Right forelimb (tissue), 1 donor: ENCODE measurements at regions not wholly inside any gene's neighbourhood (a gene's known extent, or its start where the extent isn't known, plus 50 kb on each side); places are given as distances from the start of the nearest gene placed in this dataset.

Experiments used
- DNase-seq: peaks from one replicate; pipeline ENCODE4 v3.0.0-alpha.2; 2018

- DNase-seq: no peak
These were observed 183.8 kb downstream of the LMO4 start for GRCh38 chr1:87512431-87512830.

DNA sequence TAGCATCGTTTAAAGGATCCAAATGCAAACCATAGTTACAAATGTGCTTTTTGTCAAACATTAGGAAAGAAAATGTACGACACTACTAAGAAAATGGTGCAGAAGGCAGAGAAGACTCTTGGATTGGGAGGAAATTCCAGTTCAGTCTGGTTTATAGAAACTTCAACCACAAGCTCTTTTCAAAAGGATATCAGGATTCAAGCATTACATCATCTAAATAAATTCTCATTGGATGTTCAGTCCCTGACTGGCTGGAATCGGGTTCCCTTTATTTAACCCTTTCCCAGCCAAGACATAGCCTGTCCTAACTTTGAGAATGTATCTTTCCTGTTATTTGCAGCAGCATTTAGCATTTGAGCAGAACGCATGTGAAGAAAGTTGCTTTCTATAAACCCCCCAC, 184.6 kb downstream of the LMO4 start:
- DNase-seq: no peak

DNA sequence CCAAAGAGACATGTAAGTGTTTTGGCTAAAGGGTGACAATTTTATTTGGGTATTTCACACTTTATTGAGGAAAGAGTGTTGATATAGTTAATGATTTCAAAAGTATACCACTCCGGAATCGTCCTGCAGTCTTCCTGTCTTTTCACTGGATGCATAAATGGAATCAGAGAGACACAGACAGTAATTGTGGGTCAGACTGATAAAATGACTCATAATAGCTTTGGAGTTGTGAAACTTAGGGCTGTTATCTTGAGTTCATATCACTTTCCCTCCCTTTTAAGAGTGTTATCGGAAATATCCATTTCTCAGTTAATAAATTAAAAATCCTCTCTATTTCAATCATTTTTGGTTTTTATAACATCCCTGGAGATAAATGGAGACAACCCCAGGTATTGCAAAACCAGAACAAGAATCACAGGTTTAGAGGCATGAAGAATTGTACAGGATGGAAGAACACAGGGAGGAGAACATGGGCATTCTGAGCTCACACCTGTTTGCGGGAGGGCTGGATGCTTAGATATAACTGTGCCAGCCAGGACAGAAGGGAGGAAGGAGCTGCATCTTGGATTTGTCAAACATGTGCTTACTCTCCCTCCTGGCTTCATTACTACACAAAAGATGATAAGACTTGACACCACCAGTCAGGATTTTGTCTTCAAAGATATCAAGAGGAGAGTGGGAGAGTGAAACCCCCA, 185.4 kb downstream of the LMO4 start:
- no peak for DNase-seq

GRCh38 chr1:87515781-87516180, 187.1 kb downstream of the LMO4 start:
- DNase-seq: no peak

- no peak for DNase-seq
These were observed 190.1 kb downstream of the LMO4 start for GRCh38 chr1:87518794-87519193.

- no peak for DNase-seq
These were observed 192.8 kb downstream of the LMO4 start for GRCh38 chr1:87521452-87521851.

- DNase-seq: peak; percentile 54
These were observed 194.8 kb downstream of the LMO4 start for GRCh38 chr1:87523466-87523865.

GRCh38 chr1:87524021-87524754, 195.5 kb downstream of the LMO4 start:
- DNase-seq: no peak

GRCh38 chr1:87528754-87529517, 200.3 kb downstream of the LMO4 start:
- no peak for DNase-seq

DNA sequence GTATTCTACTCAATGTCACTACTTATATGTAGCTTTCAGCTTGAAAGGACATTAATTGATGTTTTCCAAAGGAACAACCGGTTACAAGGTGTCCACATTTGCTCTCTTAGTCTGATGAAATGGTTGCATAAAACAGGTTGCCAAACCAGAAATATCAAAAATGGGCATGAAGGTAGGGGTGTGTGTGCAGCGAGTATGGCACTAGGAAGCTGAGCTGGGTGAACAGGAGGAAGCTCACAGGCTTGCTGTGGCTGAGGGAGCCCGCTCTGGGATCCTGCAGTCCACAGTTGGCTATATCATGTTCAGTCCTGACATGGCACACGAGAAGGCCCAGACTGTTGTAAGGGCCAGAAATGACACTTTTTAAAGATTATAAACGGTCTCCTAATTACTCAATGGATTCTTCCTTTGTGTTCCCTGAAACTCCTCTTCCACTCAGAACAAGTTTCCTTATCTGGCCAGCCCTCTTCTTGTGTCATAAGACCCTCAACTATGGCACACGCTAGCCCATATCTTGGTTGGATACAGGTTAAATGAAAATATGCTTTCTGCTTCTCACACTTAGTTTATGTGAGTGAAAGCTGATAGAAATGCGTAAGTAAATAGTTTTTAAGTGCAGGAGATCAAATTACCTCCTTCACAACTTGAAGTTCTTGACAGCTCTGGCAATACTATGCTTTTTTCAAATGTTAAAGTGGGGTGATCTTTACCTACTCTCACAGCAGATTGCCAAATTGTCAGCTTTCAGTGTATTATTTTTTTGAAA, 201.5 kb downstream of the LMO4 start:
- no peak for DNase-seq

DNA sequence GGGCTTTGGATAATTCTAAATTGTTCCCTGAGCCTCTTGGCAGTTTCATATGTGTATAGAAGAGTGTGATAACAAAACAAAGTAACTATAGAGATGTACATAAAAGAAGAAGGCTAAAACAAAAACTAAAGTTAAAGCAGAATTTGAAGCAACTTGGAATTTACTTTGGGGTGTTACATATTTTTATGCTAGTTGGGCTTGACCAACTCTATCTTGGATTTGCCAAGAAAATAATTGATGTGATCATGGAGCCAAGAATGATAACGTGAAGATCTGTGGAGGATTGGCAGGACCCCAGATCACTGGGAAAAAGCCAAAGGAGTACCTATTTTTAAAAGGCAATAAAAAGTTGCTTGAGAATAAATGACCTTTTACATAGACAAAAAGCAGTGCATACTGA, 206.9 kb downstream of the LMO4 start:
- no peak for DNase-seq

DNA sequence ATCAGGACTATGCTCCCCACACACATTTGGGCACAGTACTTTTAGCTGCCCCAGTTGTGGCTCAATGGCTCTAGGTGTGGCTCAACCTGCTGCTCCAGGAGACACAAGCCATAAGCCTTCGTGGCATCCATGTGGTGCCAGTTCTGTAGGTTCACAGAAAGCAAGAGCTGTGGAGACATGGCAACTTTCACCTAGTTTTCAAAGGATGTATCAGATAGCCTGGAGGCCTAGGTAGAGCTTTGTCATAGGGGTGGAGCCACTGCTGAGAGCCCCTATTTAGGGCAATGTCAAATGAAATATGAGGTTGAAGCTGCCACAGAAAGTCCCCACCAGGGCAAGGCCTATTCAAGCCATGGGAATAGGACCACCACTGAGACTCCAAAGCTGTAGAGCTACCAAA, 210.5 kb downstream of the LMO4 start:
- no peak for DNase-seq

- no peak for DNase-seq
These were observed 214.0 kb downstream of the LMO4 start for GRCh38 chr1:87542697-87543096.

GRCh38 chr1:87549738-87550137, 221.1 kb downstream of the LMO4 start:
- DNase-seq: no peak

GRCh38 chr1:87553511-87553910, 224.8 kb downstream of the LMO4 start:
- DNase-seq: no peak

DNA sequence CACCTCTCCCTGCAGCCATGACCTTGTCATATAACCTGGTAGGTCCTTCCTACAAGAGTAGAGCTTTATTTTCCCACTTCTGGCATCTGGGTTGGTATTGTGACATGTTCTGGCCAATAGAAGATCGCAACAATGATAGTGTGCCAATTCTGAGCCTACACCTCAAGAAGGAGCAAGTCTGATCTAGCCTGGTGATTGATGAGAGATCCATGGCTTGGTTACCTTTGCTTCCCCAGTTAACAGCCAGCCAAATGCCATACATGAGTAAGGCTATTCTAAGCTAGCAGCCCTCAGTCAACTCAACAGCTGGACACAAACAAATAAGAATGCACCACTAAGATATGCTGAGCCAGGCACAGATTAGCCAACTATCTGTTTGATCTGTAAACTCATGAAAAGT, 226.7 kb downstream of the LMO4 start:
- DNase-seq: no peak

- no peak for DNase-seq
These were observed 227.6 kb downstream of the LMO4 start for GRCh38 chr1:87556326-87556725.

DNA sequence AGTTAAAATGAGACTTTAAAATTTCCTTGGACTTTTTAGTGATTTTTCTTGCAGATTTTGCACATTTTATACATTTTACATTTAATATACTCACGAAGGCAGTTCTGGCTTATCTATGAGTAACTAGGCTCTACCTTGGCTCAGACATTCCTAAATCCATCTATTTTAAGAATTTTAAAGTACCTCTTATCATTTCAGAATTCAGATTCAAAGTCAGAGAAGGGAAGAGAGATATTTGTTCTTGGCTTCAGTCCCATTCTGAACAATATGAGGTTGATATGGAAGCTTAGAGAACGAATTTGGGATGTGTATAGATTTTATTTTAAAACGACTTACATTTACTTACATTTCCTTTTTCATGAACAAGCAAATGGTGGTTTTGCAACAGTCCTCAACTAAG, 230.2 kb downstream of the LMO4 start:
- DNase-seq: no peak

- DNase-seq: no peak
These were observed 231.5 kb downstream of the LMO4 start for GRCh38 chr1:87560137-87560536.

- no peak for DNase-seq
These were observed 232.1 kb downstream of the LMO4 start for GRCh38 chr1:87560601-87561360.

- no peak for DNase-seq
These were observed 234.5 kb downstream of the LMO4 start for GRCh38 chr1:87563211-87563610.

DNA sequence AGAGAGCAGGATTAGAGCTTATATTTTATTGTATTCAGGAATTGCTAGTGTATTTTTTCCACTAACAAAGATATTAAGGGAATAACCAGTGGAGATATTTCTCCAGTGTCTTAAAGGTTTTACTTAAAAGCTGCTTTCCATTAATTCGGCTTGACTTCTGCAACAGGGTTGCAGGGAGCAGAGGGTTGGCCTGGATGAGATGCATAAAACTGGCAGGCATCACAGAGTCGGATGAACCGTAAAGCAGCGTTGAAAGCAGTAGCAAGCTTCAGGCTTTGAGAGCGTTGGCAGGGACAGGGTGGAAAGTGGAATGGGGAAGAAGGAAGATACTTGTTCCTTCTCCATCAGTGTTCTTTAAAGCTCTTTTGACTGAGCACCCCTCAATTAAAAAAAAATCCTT, 237.2 kb downstream of the LMO4 start:
- DNase-seq: no peak
